GM19438 (cell line): ENCODE measurements at regions not wholly inside any gene's neighbourhood (a gene's known extent, or its start where the extent isn't known, plus 50 kb on each side); places are given as distances from the start of the nearest gene placed in this dataset.

Source experiments
- ATAC-seq: cut with Tn5 transposase; IDR thresholded peaks from one replicate; pipeline ENCODE4 v1.9.1; 2021; ENCODE audit warnings: low read depth; ENCODE audit not compliant: unreplicated experiment

GRCh38 chr2:187918996-187919821, 365.0 kb upstream of the TFPI start:
- no peak for ATAC-seq

GRCh38 chr2:187920511-187920910, 366.3 kb upstream of the TFPI start:
- no peak for ATAC-seq

GRCh38 chr2:187922846-187923245, 368.6 kb upstream of the TFPI start:
- no peak for ATAC-seq

GRCh38 chr2:187924293-187924692, 367.4 kb upstream of the GULP1 start:
- ATAC-seq = no peak

GRCh38 chr2:187934236-187934635, 357.4 kb upstream of the GULP1 start:
- ATAC-seq = no peak

- no peak for ATAC-seq
Measured at GRCh38 chr2:187934692-187935091, 357.0 kb upstream of the GULP1 start.

- no peak for ATAC-seq
Measured at GRCh38 chr2:187935126-187935525, 356.5 kb upstream of the GULP1 start.

GRCh38 chr2:187936228-187936627, 355.4 kb upstream of the GULP1 start:
- no peak for ATAC-seq

- no peak for ATAC-seq
Measured at GRCh38 chr2:187939180-187939579, 352.5 kb upstream of the GULP1 start.

- ATAC-seq = no peak
Measured at GRCh38 chr2:187942876-187943275, 348.8 kb upstream of the GULP1 start.

GRCh38 chr2:187943772-187944369, 347.8 kb upstream of the GULP1 start:
- no peak for ATAC-seq

- ATAC-seq = no peak
Measured at GRCh38 chr2:187949859-187950258, 341.8 kb upstream of the GULP1 start.

GRCh38 chr2:187951470-187952218, 340.0 kb upstream of the GULP1 start:
- no peak for ATAC-seq

GRCh38 chr2:187956906-187957534, 334.7 kb upstream of the GULP1 start:
- no peak for ATAC-seq

- ATAC-seq = no peak
Measured at GRCh38 chr2:187959821-187960220, 331.9 kb upstream of the GULP1 start.

- no peak for ATAC-seq
Measured at GRCh38 chr2:187962538-187962937, 329.1 kb upstream of the GULP1 start.

GRCh38 chr2:187964746-187965145, 326.9 kb upstream of the GULP1 start:
- no peak for ATAC-seq

GRCh38 chr2:187966924-187967323, 324.8 kb upstream of the GULP1 start:
- no peak for ATAC-seq

GRCh38 chr2:187971893-187972292, 319.8 kb upstream of the GULP1 start:
- ATAC-seq = no peak

GRCh38 chr2:187976259-187976985, 315.3 kb upstream of the GULP1 start:
- no peak for ATAC-seq
